ENCODE measurements at regions not wholly inside any gene's neighbourhood (a gene's known extent, or its start where the extent isn't known, plus 50 kb on each side); places are given as distances from the start of the nearest gene placed in this dataset.

DNA sequence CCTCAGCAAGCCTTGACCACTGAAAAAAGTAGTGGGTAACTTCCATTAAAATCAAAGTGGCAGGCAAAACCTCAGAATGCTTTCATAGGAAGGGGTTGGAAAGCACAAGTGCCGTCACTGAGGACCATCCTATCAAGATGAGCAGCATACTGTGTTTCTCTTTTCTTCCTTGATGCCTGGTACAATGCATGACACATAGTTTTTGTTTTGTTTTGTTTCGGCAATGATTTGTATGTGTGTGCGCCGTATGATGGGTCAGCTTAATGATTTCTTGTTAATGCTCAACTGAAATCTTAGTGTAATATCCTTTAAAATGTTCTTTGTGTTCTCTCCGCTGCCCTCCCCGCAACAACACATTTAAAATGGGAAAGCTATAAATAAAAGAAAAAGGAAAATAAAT is 476.4 kb upstream of the KCNMB2 start:
- DNase-seq (ENCODE audit: low read depth) = peak; percentile 19

DNA sequence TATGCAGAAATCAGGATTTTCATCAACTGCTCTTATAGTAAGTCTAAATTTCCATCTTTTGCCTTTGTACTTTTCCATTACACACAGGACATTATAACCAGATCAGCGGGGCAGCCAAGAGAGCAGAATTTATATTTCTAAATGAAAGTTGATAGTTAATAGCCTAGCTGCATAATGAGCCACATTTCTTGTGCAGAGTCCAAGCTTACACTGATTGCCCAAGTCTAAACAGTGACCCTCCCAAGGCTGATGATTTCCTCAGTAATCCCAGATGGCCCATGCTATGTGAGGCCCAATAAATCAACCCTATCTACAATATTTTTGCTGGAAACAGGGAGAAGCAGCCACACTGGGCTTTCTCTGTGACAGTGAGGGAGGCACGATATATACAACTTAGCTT is 475.8 kb upstream of the KCNMB2 start:
- DNase-seq (ENCODE audit: low read depth) = peak; percentile 81

GRCh38 chr3:178062126-178062525 is 474.1 kb upstream of the KCNMB2 start:
- no peak for DNase-seq (ENCODE audit: low read depth)

DNA sequence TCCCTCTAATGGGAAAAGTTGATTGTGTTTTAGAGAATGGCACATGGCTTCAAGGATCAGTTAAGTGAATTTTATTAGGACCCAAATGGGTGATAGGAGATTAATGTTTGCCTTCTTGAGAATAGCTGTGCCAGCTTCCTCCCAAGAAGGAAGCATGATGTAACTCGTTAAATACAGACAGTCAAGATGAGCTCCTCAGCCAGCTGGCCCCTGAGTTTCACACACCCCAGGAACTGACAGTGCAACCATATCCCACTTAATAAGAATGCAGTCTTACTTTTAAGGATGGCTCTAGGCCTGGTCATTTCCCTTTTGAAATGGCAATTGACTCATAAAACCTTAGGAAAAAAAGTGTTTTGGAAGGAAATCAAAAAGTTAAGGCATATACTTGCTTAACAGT is 472.8 kb upstream of the KCNMB2 start:
- DNase-seq (ENCODE audit: low read depth) = peak; percentile 45

DNA sequence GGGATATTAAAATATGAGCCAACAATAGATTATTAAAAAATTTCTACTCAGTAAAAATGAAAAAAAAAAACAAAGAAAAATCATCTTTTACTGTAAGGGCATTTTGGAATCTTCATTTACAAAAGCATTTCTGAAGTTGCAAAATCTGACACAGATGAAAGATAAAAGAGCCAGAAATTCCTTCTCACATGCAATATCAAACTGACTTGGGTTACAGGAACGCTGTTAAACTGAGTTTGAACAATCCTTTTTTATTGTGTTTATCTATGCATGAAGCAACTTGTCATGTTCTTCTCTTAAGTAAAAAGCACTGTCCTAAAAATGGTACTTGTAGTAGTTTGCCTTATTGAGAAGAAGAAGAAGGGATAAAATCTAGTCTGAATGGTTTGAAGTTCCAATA is 468.5 kb upstream of the KCNMB2 start:
- DNase-seq (ENCODE audit: low read depth) = peak; percentile 44

- no peak for DNase-seq (ENCODE audit: low read depth)
Observed at GRCh38 chr3:178072391-178073305, 463.6 kb upstream of the KCNMB2 start.

DNA sequence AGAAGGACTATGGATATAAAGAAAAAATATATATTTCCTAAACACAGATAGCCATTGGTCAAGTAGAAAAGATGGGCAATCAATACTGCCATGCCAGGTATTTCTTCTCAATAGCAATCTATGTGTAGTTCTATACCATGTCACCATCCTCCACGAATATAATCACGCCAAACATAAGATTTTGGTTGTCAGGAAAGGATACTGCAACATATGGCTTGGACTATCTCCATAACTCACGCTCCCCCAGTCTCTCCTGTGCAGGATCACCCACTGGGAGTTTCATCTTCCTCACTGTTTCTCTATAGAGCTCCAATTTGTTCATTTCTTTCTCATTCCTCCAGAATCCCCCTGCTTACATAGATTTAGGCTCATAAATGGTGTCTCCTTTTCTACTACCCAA is 462.9 kb upstream of the KCNMB2 start:
- DNase-seq (ENCODE audit: low read depth) = no peak

- DNase-seq (ENCODE audit: low read depth) = no peak
Observed at GRCh38 chr3:178075344-178075743, 460.9 kb upstream of the KCNMB2 start.

DNA sequence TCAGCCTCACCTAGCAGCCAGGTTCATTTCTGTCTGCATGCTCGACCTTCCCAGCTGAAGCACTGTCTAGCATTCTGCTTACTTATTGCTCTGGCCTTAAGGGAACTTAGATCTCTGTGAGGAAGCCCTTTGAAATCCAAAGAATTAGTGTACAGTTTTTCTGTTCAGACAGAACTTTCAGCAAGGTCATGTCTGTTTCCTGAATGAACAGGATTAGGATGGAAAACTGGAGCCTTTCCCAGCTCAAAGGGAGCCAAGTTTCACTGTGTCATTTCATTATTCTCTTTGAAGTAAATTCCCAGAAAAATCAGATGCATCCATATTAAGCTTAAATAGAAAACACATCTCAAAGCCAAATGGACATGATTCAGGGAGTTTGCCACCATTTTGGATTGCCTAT is 457.3 kb upstream of the KCNMB2 start:
- peak; percentile 29 for DNase-seq (ENCODE audit: low read depth)

- DNase-seq (ENCODE audit: low read depth) = no peak
Observed at GRCh38 chr3:178079966-178080365, 456.3 kb upstream of the KCNMB2 start.

- DNase-seq (ENCODE audit: low read depth) = no peak
Observed at GRCh38 chr3:178082326-178082906, 453.8 kb upstream of the KCNMB2 start.

DNA sequence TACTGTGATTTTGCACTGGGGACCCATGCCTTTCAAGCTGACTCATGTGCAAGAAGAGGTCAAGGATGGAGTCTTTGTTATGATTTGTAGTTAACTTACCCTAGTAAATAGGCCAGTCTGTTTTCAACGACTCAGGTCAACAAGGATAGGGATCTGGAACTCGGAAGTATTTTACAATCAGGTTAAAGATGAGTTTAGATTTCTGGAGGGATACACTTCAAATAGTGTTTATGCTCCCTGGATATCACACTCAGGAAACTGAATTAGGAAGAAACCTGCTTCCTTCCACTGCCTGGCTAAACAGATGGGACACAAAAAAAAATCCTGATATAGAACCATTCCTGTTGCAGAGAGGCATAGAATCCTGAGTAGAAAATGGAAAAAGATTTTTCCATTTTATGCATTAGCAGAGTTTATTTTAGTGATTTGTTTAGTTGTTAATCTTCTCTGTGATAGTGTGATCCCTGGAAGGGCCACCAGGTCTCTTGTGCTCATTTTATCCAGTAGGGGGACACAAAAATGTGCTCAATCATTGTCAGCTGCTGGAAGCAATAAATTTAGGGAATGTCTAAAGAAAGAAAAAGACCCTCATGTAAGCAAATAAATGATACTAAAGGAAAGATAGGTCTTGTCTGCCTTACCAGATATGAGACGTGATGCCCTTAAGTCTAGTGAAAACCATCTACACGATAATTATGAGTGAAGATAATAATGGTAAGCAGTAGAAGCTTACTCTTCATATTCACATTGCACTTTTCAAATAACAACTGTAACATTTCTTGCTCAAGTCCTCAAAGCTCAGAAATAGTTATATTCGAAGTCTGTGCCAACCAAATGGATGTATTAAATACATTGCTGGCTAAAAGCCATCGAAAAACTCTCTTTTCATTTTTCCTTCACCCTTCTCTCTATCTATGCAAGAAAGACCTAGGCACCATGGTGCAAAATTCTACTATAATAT is 452.1 kb upstream of the KCNMB2 start:
- no peak for DNase-seq (ENCODE audit: low read depth)

- no peak for DNase-seq (ENCODE audit: low read depth)
Observed at GRCh38 chr3:178084938-178085816, 451.1 kb upstream of the KCNMB2 start.

GRCh38 chr3:178085817-178086123 is 450.5 kb upstream of the KCNMB2 start:
- DNase-seq (ENCODE audit: low read depth) = no peak

DNA sequence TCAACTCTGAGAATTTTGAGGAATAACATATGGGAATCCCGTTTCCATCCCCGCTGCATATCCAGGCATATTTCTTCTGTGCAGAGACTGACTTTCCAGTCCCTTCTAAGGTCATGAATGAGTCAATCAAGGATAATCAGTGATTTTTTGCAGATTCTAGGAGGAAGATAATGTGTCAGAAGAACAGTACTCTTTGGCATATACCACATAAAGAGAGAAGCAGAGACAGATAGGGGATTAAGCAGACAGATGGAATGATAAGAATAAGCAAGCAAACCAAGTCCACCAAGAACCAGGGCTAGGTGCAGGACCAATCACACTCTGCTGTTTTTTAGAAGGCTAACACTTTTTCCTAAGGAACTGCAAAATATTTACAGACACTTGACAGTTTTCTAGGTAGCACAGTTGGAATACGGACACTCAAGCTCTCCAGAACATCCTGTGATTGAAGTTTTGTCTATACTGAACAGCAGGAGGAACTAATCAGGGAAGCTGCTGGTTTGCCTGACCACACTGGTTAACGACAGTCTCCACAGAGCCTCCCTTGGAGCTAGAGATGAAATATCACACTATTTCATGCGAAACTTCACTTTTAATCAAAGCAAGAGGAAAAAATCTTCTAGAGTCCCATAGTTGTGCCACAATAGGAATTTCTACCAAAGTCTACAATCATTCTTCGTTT is 450.0 kb upstream of the KCNMB2 start:
- no peak for DNase-seq (ENCODE audit: low read depth)

DNA sequence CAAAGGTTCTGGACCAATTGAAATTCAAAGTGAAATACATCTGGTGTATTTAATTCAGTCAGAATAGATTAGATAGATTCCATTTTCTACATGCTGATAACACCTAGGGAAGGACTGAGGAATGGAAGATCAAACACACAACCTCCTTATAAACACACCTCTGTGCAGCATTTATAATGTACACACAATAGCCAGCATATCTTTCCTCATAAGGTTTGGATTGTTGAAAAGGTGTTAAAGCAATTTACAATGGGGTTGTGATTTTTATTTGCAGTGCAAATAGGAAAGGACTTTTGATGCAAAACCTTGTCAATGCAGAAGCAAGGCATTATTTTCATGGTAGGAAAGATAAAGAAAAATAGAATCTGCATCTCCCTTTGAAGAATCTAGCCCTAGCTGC is 448.9 kb upstream of the KCNMB2 start:
- no peak for DNase-seq (ENCODE audit: low read depth)

DNA sequence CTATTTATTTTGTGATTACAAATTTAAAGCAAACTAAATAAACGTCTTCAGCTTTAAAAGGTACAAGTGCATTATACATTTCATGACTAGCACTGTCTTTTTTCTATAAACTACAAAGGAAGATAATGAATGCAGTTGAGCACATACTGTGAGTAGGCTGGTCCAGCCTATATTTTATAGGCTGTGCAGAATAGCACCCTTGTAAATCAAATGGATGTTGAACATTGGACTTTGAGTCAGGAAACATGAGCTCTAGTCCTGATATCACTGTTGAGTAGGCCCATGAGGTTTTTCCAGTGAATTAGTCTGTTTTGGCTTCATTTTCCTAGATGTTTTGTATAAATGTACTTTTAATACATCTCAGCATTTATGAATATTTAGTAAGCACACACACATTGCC is 447.3 kb upstream of the KCNMB2 start:
- DNase-seq (ENCODE audit: low read depth) = no peak

DNA sequence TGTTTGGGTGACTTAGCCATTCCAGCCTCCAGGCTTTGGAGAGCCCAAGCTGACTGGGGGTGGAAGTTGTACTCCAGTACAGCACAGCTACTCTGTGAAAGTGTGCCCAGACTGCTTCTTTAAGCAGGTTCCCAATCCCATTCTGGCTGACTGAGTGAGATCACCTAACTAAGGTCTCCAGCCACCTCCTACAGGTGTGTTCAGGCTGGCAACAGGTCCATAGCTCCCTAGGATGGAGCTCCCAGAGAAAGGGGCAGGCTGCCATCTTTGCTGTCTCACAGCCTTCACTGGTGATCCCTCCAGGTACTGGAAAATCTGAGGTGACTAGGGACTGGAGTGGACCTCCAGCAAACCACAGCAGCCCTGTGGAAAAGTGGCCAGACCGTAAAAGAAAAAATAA is 445.3 kb upstream of the KCNMB2 start:
- no peak for DNase-seq (ENCODE audit: low read depth)

GRCh38 chr3:178095522-178095921 is 440.7 kb upstream of the KCNMB2 start:
- no peak for DNase-seq (ENCODE audit: low read depth)

DNA sequence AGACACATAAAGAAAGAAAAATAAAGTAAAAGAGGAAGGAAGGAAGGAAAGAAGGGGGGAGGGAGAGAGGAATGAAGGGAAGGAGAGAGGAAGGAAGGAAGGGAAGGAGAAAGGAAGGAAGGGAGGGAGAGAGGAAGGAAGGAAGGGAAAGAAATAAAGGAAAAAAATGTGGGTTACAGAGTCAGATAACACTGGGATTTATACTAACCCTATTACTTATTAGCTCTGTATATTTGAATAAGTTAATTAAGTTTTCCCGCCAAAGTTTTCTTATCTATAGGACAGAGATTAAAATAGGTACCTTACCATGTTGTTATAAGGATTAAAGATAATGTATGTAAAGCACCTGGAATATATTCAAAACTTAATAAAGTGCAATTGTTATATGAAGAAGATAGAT is 439.3 kb upstream of the KCNMB2 start:
- no peak for DNase-seq (ENCODE audit: low read depth)

DNA sequence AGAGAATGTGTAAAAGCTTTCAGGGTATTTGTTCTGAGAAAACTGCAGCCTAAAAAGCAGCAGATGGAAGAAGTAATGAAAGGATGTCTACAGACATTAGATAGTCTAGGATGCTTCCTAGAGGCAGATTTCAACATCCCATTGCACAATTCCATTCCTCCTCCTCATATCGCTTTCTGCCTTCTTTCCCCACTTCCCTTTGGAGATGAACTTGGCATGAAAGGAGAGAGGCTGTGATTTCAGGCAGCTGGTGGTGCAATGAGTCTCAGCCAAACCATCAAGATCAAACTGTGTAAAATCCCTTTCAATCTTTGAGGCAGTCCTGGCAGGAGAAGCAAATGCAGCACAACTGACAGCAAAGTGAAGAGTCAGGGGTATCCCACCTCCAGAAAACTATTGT is 438.7 kb upstream of the KCNMB2 start:
- peak; percentile 84 for DNase-seq (ENCODE audit: low read depth)

Measured in GM04503 (cell line).